B cell (primary cell): ENCODE measurements at regions not wholly inside any gene's neighbourhood (a gene's known extent, or its start where the extent isn't known, plus 50 kb on each side); places are given as distances from the start of the nearest gene placed in this dataset.

Experiments
- ATAC-seq: fragments of 200-7000 bp; cut with Tn5 transposase; one replicate; pipeline ENCODE4 v1.10.0; 2021; ENCODE audit warnings: low read depth, mild to moderate bottlenecking, moderate number of reproducible peaks, moderate library complexity
- CTCF ChIA-PET: fragments of 350-600 bp; sonication (Branson Sonifier 250); formaldehyde crosslinking; loops from one replicate; lab custom pipeline; 2021; ENCODE audit warnings: antibody characterized with exemption, inconsistent platforms; lab: Charles Lee
- POLR2A ChIA-PET: fragments of 350-600 bp; sonication (Branson Sonifier 250); formaldehyde crosslinking; loops from one replicate; lab custom pipeline; 2021; ENCODE audit warnings: antibody characterized with exemption; lab: Charles Lee
- DNase-seq: peaks from one replicate; pipeline ENCODE4 v3.0.0; 2013
- H2AFZ ChIP-seq: 2 replicates; pipeline ENCODE4 v1.6.1; 2012; ENCODE audit warnings: mild to moderate bottlenecking, low read depth, low read length; ENCODE audit not compliant: insufficient read depth, poor library complexity, severe bottlenecking
- H3K27ac ChIP-seq, 2 donors: 1 replicate in 1 of 2; 2 replicates in 1 of 2; pipeline ENCODE4 v1.5.1; 2012 to 2013; ENCODE audit warnings: low read length in 2 of 2, mild to moderate bottlenecking in 2 of 2, moderate library complexity in 1 of 2
- H3K27me3 ChIP-seq, 4 experiments: fragments of 200-600 bp in 1 of 4; sonication (generic) in 1 of 4; replicated peaks in 1 of 4; 1 replicate in 2 of 4; 2 replicates in 2 of 4; pipeline versions ENCODE4 v1.6.1 to v1.7.0; 2013 to 2016; ENCODE audit warnings: low read length in 3 of 4, mild to moderate bottlenecking in 2 of 4, mixed read lengths in 1 of 4, moderate library complexity in 1 of 4; ENCODE audit not compliant: insufficient read depth in 4 of 4, control insufficient read depth in 3 of 4; ENCODE audit errors: control extremely low read depth in 1 of 4
- H3K36me3 ChIP-seq, 2 experiments: replicated peaks in 1 of 2; 1 replicate in 1 of 2; 2 replicates in 1 of 2; pipeline versions ENCODE4 v1.6.1 to v1.7.1; 2013; ENCODE audit warnings: low read length in 1 of 2; ENCODE audit not compliant: insufficient read depth in 2 of 2, control insufficient read depth in 1 of 2; ENCODE audit errors: control extremely low read depth in 1 of 2, extremely low read depth in 1 of 2
- H3K4me1 ChIP-seq, 2 donors: fragments of 200-600 bp in 1 of 2; sonication (generic) in 1 of 2; 1 replicate in 1 of 2; 2 replicates in 1 of 2; pipeline versions ENCODE4 v1.5.1 to v1.6.1; 2013 to 2017; ENCODE audit warnings: low read length in 2 of 2; ENCODE audit not compliant: control insufficient read depth in 2 of 2, insufficient read depth in 2 of 2
- H3K4me2 ChIP-seq: replicated peaks from 2 replicates; pipeline ENCODE3; 2012; ENCODE audit warnings: mild to moderate bottlenecking, low read depth, low read length; ENCODE audit not compliant: poor library complexity, severe bottlenecking
- H3K4me3 ChIP-seq, 5 experiments: fragments of 200-600 bp in 1 of 5; sonication (generic) in 1 of 5; 1 replicate in 3 of 5; 2 replicates in 2 of 5; pipeline versions ENCODE4 v1.5.1 to v1.7.0; 2011 to 2016; ENCODE audit warnings: low read length in 4 of 5, mild to moderate bottlenecking in 4 of 5, low read depth in 2 of 5, control low read depth in 1 of 5, moderate library complexity in 1 of 5; ENCODE audit not compliant: insufficient read depth in 1 of 5; ENCODE audit errors: control extremely low read depth in 1 of 5, extremely low read depth in 1 of 5
- H3K79me2 ChIP-seq: fragments of 200-600 bp; sonication (generic); one replicate; pipeline ENCODE4 v1.6.0; 2016; ENCODE audit warnings: low read length; ENCODE audit not compliant: control insufficient read depth, insufficient read depth
- H3K9ac ChIP-seq: fragments of 200-600 bp; sonication (generic); 2 replicates; pipeline ENCODE4 v1.6.1; 2017; ENCODE audit warnings: mild to moderate bottlenecking, low read length, moderate library complexity
- H3K9me3 ChIP-seq, 3 donors: one replicate each; pipeline versions ENCODE4 v1.6.1 to v1.7.1; 2013; ENCODE audit warnings: low read length in 2 of 3; ENCODE audit not compliant: control insufficient read depth in 2 of 3, insufficient read depth in 1 of 3; ENCODE audit errors: control extremely low read depth in 1 of 3
- H4K20me1 ChIP-seq: 2 replicates; pipeline ENCODE4 v1.6.0; 2012; ENCODE audit warnings: mild to moderate bottlenecking, low read length; ENCODE audit not compliant: insufficient read depth, control insufficient read depth, poor library complexity, severe bottlenecking
- H3K27ac Mint-ChIP-seq: one replicate; pipeline ENCODE4 v1.8.0; 2021; ENCODE audit warnings: mixed read lengths
- H3K27me3 Mint-ChIP-seq: one replicate; pipeline ENCODE4 v1.8.0; 2021; ENCODE audit warnings: mixed read lengths
- H3K4me1 Mint-ChIP-seq: one replicate; pipeline ENCODE4 v1.8.0; 2021; ENCODE audit warnings: mixed read lengths
- H3K4me3 Mint-ChIP-seq: one replicate; pipeline ENCODE4 v1.8.0; 2021; ENCODE audit warnings: mixed read lengths
- H3K9me3 Mint-ChIP-seq: one replicate; pipeline ENCODE4 v1.8.0; 2022; ENCODE audit warnings: mixed read lengths; ENCODE audit not compliant: insufficient read depth
- EZH2 ChIP-seq: IDR thresholded peaks from 2 replicates; pipeline ENCODE4 v1.6.1; 2012; ENCODE audit warnings: borderline replicate concordance, low read depth, mild to moderate bottlenecking, moderate library complexity, low read length; ENCODE audit not compliant: insufficient read depth, poor library complexity, severe bottlenecking
- WGBS: methylation state at CpG from one replicate; pipeline ENCODE4 v1.1.5; 2013; ENCODE audit warnings: missing lambda C conversion rate; ENCODE audit not compliant: insufficient coverage; 5-methylcytosine and 5-hydroxymethylcytosine counted together
- intact Hi-C: fragments of 100-400 bp; cut with micrococcal nuclease; formaldehyde crosslinking; loops from one replicate; pipeline ENCODE4 v1.10.0; 2022
- TF ChIP-seq, protein P1 (sequence below): fragments of 200-600 bp; IDR thresholded peaks from one replicate; pipeline ENCODE4 v1.8.0; 2022; ENCODE audit warnings: antibody characterized with exemption, mild to moderate bottlenecking

DNA sequence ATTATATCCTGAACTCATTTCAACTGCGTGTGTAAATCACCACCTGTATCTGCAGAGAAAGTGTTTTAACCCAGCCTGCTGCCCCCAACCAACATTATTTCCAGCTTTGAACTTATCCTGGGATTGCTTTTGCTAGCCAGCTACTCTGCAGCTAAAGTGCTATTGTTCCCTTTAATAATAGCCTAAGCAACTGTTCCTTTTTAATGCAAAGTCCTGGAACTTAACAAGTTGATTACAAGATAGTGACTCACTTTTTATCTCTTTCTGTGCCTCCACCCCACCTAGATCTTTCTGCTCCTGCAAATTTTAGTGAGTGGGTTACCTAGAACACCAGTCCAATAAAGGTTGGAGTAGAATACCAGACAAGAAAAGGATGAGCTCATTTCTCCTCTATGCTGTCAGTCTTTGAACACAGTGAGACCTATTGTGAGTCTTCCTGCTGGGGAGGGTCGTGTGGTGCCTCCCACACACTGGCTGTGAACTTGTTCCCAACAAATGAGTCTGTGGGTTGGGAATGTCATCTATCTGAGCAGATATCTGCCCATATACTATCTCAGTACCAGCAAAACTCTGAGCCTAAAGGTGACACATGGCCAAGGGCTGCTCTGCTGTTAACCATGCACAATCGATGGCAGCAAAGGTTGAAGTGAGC, 137.7 kb downstream of the FAM204A start:
- intact Hi-C loops: no loop called here
- ATAC-seq (no peak), DNase-seq (no peak)
- TF ChIP-seq, protein P1, sequence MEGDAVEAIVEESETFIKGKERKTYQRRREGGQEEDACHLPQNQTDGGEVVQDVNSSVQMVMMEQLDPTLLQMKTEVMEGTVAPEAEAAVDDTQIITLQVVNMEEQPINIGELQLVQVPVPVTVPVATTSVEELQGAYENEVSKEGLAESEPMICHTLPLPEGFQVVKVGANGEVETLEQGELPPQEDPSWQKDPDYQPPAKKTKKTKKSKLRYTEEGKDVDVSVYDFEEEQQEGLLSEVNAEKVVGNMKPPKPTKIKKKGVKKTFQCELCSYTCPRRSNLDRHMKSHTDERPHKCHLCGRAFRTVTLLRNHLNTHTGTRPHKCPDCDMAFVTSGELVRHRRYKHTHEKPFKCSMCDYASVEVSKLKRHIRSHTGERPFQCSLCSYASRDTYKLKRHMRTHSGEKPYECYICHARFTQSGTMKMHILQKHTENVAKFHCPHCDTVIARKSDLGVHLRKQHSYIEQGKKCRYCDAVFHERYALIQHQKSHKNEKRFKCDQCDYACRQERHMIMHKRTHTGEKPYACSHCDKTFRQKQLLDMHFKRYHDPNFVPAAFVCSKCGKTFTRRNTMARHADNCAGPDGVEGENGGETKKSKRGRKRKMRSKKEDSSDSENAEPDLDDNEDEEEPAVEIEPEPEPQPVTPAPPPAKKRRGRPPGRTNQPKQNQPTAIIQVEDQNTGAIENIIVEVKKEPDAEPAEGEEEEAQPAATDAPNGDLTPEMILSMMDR: no peak
- no peak for TF ChIP-seq EZH2
- Histone ChIP-seq H3K9ac (no peak overlapping the region), H2AFZ (no peak overlapping the region), H3K4me3 (no peak overlapping the region), H3K79me2 (no peaks in the 10 kb centered on the region), H4K20me1 (no peaks in the 10 kb centered on the region), H3K27ac (no peak overlapping the region), H3K9me3 (no peaks in the 10 kb centered on the region), H3K4me2 (no peak overlapping the region), H3K36me3 (no peaks in the 10 kb centered on the region), H3K27me3 (peaks cover 0 to 5% (median 2%) of the 10 kb centered on the region in 4 experiments), H3K4me1 (no peaks in the 10 kb centered on the region)
- whole genome bisulfite sequencing: 100% methylated on average over 1 of the region's 3 CpGs
- POLR2A ChIA-PET: no interaction called here
- H3K4me3 Mint-ChIP-seq: no peak overlapping the region
- no peak overlapping the region for H3K27ac Mint-ChIP-seq
- H3K9me3 Mint-ChIP-seq: no peaks in the 10 kb centered on the region
- peaks cover 28% of the 10 kb centered on the region for H3K27me3 Mint-ChIP-seq
- CTCF ChIA-PET: interaction anchor here (1.1 kb wide), 1 partner anchor 36 kb away, joined by 3 read pairs; no protein-coding TSS in a partner anchor
- H3K4me1 Mint-ChIP-seq: no peaks in the 10 kb centered on the region

DNA sequence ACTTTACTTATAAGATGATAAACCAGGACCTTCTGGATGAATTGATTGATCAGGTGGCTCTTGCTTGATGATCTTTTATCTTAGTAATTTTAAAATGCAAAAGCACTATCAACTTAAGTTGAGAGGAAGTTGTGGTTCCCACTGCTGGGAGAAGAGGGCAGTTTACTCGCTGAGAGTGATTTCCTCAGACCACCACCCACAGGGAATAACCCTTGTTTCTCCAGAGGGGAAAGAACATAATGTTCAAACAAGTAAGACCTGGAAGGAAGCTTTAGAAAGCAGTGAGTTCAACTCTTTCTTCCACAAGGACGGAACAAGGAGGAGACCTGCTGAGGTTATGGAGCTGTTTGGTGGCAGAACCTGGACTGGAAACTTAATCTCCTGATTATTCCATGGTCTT, 138.7 kb downstream of the FAM204A start:
- no peak overlapping the region for H3K27ac ChIP-seq
- no peaks in the 10 kb centered on the region for H3K9me3 Mint-ChIP-seq
- intact Hi-C loops: no loop called here
- no peaks in the 10 kb centered on the region for H3K4me1 Mint-ChIP-seq
- H4K20me1 ChIP-seq: no peaks in the 10 kb centered on the region
- no peak overlapping the region for H3K4me3 ChIP-seq
- H3K4me2 ChIP-seq: no peak overlapping the region
- no peak overlapping the region for H3K27ac Mint-ChIP-seq
- H3K36me3 ChIP-seq: no peaks in the 10 kb centered on the region
- no CpG with 5 or more reads among the region's 2 CpGs for WGBS
- no peaks in the 10 kb centered on the region for H3K79me2 ChIP-seq
- H3K9ac ChIP-seq: no peak overlapping the region
- no peak for TF ChIP-seq EZH2
- TF ChIP-seq, protein P1: no peak
- ATAC-seq (no peak), DNase-seq (no peak)
- CTCF ChIA-PET: interaction anchor here (1.1 kb wide), 1 partner anchor 37 kb away, joined by 3 read pairs; no protein-coding TSS in a partner anchor
- H3K27me3 ChIP-seq: peaks cover 0 to 5% (median 2%) of the 10 kb centered on the region in 4 experiments
- H2AFZ ChIP-seq: no peak overlapping the region
- no peak overlapping the region for H3K4me3 Mint-ChIP-seq
- H3K27me3 Mint-ChIP-seq: peaks cover 25% of the 10 kb centered on the region
- H3K4me1 ChIP-seq: no peaks in the 10 kb centered on the region
- H3K9me3 ChIP-seq: no peaks in the 10 kb centered on the region
- POLR2A ChIA-PET: no interaction called here
